ENCODE measurements at regions not wholly inside any gene's neighbourhood (a gene's known extent, or its start where the extent isn't known, plus 50 kb on each side); places are given as distances from the start of the nearest gene placed in this dataset.
"Not testable (repeated sequence)": the region's sequence is repeated elsewhere in the genome, so short reads cannot be mapped to it uniquely, and the experiment has no call there.

DNA sequence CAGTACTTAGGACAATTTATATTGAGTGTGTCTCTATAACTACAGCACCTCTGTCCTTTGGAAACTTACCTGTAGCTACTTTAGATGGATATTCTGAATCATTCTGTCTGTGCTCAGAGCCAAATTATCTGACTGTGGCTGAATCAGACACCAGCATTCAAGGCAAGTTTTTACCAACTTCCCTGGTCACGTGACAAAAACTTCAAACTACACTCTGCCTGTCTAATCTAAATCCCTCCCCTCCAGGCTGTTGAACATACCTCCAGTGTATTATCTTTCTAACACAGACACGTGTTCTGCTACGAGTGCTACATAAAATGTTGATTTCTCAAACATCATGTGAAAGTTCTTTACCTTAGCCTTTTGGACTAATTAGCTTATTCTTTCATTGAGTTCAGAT, 641.2 kb upstream of the CPEB2 start:
- no peak for DNase-seq (ENCODE audit: low spot score)

DNA sequence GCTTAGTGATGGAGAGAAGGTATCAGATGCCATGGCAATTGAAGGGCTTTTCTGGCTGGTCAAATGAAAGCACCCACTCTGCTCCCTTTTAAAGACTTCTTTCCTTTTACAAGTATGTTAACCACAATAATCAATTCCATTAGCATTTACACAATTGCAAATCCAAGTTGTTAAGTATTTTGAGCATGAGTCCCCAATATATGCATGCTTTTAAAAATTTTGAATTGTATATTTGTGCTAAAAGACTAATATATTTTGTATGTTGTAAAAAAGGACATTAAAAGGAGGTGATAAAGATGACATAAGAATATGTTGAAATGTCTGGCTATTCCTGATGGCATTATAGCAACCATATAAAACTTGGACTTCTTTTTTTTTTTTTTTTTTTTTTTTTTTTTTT, 639.9 kb upstream of the CPEB2 start:
- no peak for DNase-seq (ENCODE audit: low spot score)

DNA sequence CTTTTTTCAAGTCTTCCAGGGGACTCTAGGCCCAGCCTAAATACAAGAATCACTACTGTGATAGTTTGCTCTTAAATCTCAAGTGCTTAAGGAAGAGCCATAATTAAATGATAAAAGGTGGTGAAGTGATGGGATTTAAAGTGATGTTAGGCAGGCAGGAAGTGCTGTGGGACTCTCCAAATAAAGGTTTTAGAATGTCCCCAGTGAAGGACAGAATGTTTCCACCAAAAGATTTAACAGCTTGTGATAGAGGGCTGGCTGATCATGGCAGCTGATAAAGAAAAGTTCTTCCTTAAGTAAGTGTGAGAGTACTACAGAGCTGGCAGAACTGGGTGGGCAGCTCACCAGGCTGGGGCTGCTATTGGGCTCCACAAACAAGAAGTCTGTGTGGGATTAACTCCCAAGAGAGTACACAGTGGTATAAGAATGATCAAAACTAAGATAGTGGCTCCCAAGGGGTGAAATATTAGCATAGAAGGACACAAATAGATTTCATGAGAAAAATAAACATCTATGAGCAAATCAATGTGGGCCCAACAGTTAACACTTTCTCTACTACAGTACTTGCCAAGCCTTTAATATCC, 637.2 kb upstream of the CPEB2 start:
- DNase-seq (ENCODE audit: low spot score), result no peak

DNA sequence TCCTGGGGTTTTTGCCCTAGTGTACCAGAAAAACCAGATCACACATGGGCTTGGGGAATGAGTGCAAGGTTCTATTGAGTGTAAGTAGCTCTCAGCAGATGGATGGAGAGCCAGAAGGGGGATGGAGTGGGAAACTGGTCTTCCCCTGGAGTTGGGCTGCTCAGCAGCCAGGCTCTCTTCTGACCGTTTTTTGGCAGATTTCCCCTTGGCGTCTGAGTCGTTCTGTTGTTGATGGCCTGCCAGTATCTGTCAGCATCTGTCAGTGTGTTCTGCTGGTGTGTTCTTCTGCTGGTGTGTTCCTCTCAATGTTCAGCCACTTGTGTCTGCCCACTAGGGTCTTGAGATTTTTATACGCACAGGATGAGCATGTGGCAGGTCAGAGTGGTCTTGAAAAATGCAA, 633.9 kb upstream of the CPEB2 start:
- no peak for DNase-seq (ENCODE audit: low spot score)

DNA sequence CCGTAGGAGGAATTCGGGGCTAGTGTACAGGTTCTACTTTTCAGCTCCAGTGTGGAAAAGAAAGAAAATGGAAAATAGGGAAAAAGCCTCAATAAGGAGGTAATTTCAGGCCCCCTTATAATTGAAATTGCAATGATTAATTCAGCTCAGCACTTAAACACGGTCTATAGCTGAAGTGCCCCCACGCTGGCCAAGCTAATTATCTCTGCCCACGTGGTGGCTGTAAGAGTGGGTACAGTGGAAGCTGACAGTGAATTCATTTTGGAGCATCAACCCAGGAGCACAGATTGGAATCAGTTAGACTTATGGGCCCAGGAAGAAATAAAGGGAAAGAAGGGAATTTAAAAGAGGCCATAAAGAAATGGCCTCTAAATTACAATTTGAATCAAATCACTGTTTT, 631.1 kb upstream of the CPEB2 start:
- DNase-seq (ENCODE audit: low spot score), result no peak

DNA sequence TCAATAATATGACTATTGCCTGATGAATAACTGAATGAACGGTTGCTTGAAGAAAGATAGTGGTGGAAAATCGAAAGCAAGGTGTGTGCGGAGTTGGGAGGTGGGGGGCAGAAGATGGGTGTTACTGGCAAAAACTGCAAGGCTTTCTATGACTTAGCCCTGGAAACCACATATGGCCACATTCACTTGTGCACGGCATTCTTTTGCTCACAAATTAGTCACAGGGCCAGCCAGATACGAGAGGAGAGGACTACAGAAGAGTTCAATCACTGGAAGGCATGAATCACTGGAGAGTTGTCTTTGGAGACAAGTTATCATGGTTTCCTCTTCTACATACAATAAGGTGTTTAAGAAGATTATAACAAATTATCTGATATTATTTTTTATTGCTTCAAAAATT, 626.5 kb upstream of the CPEB2 start:
- no peak for DNase-seq (ENCODE audit: low spot score)

DNA sequence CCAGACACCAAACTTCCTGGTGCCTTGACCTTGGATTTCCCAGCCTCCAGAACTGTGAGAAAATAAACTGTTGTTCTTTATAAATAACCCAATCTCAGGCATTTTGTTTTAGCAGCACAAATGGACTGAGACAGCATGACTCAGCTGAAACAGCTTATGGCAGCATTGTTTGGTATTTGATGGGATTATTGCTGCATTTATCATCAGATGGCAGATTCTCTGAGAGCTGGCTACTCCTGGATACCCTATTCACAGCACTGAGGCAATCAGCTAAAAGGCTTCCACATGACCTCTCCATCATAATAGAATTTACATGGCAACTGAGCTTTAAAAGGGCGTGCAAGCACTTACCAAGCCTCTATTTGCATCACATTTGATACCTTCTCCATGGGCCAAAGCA, 623.1 kb upstream of the CPEB2 start:
- no peak for DNase-seq (ENCODE audit: low spot score)

DNA sequence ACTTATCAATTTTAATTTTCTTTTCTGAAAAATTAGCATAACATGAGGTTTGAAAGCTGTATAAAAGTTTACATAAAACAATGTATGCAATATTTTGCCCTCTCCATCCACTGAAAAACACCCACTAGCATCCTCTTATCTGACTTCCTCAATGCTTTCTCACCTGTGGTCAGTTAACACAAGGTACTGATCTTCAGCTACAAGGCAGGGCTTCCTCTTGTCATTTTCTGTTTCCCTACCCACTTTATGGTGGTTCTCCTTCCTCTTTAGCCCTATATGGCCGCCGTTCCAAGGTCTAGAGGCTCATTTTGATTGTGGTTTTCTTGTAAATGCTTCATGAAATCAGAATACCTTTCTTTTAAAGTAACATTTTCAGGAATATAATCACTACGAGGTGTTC, 618.6 kb upstream of the CPEB2 start:
- no peak for DNase-seq (ENCODE audit: low spot score)

DNA sequence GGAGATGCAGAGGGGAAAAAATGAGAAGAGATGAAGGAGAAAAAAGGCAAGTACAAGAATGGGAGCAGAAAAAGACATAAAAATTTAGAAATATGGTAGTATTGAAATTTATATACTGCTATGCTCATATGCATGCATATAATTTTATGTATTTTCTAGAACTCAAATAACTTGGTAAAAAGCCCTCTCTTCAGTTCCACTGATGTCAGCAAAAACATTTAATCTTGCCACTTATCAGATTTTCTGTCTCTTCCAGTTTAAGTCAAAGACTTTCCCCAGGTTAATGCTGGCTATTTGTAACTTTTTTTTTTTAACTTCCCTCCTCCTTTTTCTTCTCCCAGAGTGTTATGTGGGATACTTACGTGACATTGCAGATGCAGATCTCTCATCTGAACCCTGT, 617.5 kb upstream of the CPEB2 start:
- DNase-seq (ENCODE audit: low spot score), result no peak

DNA sequence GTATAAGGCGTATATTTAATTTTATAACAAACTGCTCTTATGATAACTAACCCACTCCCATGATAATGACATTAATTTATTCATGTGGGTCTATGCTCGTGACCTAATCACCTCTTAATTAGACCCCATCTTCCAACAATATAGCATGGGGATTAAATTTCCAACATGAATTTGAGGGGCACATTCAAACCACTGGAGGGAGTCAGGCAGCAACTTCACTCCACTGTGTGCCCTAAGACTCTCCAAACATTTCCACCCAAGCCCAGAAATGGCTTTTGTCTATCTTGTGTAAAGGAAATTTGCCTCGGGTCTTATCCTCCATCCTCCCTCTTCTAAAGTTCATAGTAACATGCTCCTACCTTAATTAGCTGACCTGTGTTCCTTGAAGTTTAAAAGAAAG, 616.1 kb upstream of the CPEB2 start:
- DNase-seq (ENCODE audit: low spot score), result no peak

DNA sequence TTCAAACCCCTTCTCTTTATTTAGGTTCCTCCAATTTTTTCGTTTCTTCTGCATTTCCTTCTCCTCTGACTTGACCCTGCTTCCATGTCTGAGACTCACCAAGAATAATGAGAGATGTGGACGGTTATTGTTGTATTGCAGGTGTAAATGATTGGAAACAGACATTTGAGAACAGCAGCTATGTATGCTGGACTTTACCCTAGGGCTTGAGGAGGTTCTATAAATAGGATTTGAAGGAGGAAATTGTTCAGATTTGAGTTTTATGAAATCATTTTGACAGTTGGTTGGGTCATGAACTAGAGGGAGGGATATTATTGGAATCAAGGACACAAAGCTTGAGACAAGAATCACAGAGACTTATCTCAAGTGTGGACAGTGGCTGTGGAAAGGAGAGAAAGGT, 614.6 kb upstream of the CPEB2 start:
- no peak for DNase-seq (ENCODE audit: low spot score)

DNA sequence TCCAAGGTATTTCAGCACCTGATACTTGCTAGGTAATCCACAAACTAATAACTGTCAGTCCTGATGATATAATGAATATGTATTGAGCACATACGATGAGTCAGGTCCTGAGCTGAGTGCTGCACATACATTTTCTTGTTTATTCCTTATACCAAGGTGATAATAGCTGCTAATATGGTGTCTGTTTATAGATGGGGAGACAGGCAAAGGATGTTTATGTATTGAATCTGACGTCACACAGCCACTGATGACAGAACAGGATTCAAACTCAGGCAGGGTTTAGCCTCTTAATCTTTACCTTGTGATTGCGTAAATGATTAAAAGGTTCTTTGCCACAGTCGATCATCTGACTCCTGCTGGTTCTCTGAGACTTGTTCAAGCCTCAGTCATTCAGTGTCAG, 609.9 kb upstream of the CPEB2 start:
- no peak for DNase-seq (ENCODE audit: low spot score)

DNA sequence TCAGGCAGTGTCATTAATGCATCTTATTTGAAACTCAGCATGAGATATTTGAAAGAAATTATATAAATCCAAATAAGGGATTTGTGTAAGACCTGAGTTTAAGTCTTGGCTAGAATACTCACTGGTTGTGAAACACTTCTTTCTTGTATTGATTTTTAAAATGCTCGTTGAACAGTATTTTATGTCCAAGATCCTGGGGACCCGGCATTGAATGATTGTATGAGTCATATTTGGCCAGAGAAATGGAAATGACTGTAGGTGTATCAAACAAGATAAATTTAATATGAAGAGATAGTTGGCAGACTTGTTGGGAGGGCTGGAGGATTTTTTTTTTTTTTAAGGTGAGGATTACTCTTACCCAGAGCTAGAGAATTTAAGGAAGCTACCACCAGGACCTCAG, 606.1 kb upstream of the CPEB2 start:
- DNase-seq (ENCODE audit: low spot score), result no peak

DNA sequence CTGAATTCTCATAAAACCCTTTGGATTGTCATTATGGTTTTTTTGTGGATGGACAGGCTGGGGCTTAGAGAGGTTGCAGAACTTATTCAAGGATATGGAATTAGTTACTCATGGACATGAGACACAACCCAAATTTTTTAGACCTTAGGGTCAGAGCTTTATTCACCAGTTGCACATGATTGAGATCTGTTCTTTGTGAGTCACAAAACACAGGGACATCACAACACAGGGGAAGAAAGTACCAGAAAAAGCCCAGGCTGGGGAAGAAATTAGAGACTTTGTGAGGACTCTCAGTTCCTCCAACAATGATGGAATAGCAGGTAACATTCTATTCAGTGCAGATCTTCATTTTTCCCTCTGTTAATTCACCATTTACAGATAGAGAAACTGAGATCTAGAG, 602.4 kb upstream of the CPEB2 start:
- DNase-seq (ENCODE audit: low spot score), result no peak

DNA sequence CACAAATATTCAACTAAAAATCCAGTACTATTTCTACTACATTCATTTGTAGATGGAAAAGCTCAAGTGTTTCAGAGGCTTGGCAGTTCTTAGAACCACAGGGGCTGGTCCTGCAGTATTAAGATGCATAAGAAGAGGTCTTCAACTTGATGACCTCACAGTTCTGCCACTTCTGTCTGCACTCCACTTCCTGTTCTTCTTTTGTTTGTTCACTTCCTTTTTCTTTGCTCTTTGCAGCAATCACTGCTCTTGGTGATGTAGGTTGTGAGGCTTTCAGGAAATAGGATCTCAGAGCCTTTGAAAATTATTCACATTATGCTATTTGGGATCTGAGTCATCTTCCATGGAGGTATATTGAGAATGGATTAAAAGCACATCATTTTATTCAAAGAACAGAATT, 602.0 kb upstream of the CPEB2 start:
- no peak for DNase-seq (ENCODE audit: low spot score)

DNA sequence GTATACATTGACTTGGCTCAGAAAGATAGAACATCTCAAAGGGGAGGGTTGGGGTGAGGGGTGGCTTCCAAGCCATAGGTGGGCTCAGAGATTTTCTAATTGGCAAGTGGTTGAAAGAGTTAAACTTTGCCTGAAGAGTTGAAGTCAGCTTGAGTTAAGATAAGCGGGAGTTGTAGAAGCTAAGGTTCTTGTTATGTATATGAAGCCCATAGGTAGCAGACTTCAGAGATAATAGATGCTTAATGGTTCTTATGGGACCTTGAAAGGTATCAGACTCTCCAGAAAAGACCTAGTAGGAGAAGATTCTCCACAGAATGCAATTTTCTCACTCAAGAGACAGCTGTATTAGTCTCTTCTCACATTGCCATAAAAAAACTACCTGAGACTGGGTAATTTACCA, 599.1 kb upstream of the CPEB2 start:
- DNase-seq (ENCODE audit: low spot score), result no peak

DNA sequence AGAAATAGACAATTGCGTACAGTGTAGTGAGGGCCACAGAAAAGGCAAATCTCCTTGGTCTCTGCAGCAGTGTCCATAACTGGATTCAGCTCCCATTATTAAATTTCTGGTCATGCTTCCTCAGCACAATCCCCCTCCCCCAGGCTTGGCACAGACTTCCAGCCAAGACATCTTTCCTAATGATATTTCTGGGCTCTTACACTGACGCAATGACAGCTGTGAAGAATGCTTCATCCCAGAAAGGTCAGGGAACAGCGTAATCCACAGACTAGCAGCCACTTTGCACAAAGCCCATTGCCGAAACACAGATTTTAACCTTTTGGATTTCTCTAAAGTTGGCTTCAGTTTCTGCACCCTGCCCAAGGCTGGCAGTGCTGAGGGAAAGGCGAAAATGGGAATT, 597.6 kb upstream of the CPEB2 start:
- no peak for DNase-seq (ENCODE audit: low spot score)

DNA sequence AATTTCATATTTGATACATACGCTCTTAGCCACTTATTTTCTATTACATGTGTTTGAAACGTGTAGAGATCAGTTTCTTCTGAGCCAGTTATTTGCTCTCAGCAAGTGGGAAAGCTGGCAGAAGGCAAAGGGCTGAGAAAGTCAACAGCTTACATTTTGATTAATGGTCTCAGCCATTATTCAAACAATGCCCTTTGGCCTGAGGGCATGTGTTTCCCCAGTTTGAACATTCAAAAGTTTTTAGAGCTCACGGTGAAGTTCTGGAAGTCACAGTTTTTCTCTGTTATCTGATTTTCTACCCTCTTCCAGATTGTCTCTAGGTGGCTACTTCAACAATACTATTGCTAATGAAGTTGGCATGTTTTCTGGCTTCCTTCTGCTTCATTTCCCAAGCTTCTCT, 591.8 kb upstream of the CPEB2 start:
- DNase-seq (ENCODE audit: low spot score), result no peak

DNA sequence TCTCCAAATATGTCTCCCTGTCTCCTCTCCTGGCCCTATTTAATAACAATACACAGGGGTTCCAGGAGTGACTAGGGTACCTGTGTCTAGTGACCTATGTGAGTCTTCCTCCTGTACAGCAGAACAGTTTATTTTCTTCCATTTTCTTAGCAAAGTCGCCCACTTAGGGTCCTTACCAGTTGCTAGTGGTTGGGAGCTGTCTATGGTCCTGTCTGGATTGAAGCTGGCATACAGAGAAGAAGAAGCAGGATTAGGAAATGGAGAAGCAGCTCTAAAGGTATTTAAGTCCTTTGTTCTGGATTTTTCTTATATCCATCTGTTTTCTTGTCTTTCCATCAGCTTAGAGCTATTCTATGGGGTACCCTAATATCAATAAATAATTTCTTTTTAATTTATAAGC, 587.1 kb upstream of the CPEB2 start:
- DNase-seq (ENCODE audit: low spot score), result no peak

DNA sequence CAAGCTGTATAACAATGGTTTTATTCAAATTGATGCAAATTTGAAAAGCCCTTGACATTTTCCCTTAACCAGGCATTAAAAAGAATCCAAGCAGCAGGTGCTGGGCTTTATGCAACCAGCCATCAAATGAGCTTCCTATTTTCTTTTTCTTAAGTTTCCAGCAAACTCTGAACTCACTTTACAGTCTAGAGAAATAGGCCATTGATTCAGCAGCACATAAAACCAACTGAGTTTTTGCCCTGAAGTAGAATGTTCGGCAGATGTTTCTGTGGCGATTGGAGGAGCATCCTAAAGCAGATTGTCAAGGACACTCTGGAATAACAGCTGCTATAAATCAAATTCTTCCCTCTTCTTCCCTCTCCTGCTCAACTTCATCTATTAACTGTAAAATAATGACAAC, 582.8 kb upstream of the CPEB2 start:
- DNase-seq (ENCODE audit: low spot score), result no peak

DNA sequence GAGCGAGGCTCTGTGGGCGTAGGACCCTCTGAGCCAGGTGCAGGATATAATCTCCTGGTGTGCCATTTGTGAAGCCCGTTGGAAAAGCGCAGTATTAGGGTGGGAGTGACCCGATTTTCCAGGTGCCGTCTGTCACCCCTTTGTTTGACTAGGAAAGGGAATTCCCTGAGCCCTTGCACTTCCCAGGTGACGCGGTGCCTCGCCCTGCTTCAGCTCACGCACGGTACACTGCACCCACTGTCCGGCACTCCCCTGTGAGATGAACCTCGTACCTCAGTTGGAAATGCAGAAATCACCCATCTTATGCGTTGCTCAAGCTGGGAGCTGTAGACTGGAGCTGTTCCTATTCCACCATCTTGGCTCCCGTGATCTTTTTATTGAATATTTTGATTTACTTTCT, 576.0 kb upstream of the CPEB2 start:
- DNase-seq (ENCODE audit: low spot score), result not testable (repeated sequence)

DNA sequence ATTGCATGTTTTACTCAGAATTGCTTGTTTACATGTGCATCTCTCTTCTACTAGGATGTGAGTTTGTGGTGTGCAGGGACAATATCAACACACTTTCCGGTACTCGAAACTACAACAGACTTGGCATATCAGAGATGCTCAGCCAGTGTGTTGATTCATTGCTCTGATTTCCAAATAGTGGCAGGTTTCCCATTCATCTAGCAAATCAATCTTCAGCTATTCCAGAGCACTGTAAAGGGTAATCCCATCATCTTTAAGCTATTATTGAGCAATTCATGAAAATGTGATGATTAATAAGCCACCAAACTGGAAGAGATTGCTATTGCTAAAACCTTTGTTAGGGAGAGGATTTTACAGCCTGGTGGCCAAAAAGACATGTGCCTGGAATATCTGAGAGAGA, 574.2 kb upstream of the CPEB2 start:
- DNase-seq (ENCODE audit: low spot score), result no peak

DNA sequence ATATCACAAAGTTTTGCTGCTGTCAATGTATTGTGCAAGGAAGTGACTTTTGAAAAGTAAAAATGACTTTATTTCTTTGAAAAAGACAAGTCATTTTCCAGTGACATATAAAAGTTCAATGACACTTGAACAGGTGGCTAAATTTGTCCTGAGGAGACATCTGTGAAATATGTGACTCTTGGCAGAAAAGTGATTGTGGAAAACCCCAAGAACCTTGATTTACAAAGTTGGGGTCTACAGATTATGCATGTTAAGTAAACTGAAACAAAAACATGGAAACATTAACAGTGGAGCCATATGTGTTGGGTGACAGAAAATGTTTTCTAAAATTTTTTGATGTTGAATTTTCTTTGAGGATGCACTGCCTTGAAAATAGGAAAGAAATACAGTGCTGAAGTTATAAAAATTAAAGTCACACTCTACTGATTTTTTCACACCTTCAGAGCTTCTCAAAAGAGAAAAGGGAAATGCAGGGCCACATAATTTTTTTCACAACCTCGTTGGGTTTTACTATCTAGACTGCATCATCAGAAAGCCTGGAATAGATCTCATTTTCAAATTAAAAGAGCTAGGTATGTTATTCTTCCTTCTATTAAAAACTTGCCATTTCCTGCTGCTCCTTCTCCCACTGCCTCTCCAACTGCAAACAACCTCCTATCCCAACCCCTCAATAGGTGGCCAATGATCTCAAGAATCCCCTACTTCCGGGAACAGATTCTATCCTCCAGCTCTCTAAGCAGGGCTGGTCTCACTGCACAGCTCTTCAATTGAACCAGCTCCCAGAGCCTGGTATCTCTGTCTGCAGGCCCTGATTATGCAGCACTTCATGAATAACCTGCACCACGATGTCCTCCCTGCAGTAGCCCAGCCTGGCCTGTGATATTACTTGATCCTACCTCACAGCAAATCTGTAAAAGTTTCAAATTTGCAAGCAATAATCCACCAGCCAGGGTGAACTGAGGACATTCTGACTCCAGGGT, 570.8 kb upstream of the CPEB2 start:
- DNase-seq (ENCODE audit: low spot score), result no peak

DNA sequence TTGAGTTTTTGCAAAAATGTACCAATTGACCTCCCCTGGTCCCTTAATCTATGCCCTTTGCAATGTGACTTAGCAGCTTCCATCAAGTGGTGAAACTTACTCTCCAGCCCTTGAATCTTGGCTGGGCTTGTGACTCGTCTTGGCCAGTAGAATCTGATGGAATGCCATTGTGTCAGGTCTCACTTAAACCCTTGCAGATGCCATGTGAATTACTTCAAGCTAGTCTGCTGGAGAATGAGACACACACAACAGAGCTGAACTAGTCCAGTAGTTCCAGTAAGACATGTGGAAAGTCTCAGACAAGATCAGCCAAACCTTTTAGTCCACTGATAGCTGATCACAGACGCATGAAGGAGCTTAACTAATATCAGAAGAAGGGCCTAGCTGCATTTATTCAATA, 567.8 kb upstream of the CPEB2 start:
- no peak for DNase-seq (ENCODE audit: low spot score)
